ENCODE measurements at regions not wholly inside any gene's neighbourhood (a gene's known extent, or its start where the extent isn't known, plus 50 kb on each side); places are given as distances from the start of the nearest gene placed in this dataset.

- H3K27ac ChIP-seq: peak overlapping the region; percentile 93
- TF ChIP-seq CTCF (conservative IDR thresholded peaks at IDR 0.05) (no peak), ZFX (IDR thresholded peaks at IDR 0.05) (no peak)
Measured at GRCh38 chr1:14499312-14500040, 99.0 kb upstream of the KAZN start.

GRCh38 chr1:14500041-14500440 lies 98.4 kb upstream of the KAZN start:
- TF ChIP-seq ZFX (IDR thresholded peaks at IDR 0.05): no peak
- TF ChIP-seq CTCF (conservative IDR thresholded peaks at IDR 0.05): no peak
- H3K27ac ChIP-seq: peak overlapping the region; percentile 93

GRCh38 chr1:14500912-14501311 lies 97.6 kb upstream of the KAZN start:
- TF ChIP-seq ZFX (IDR thresholded peaks at IDR 0.05): no peak
- no peak for TF ChIP-seq CTCF (conservative IDR thresholded peaks at IDR 0.05)

GRCh38 chr1:14504517-14504916 lies 94.0 kb upstream of the KAZN start:
- no peak overlapping the region for H3K27ac ChIP-seq
- no peak for TF ChIP-seq CTCF (conservative IDR thresholded peaks at IDR 0.05)
- TF ChIP-seq ZFX (IDR thresholded peaks at IDR 0.05): no peak

More at GRCh38 chr1:14500912-14501311, 97.6 kb upstream of the KAZN start:
- no peak overlapping the region for H3K27ac ChIP-seq

GRCh38 chr1:14506471-14507255 lies 91.8 kb upstream of the KAZN start:
- no peak overlapping the region for H3K27ac ChIP-seq
- TF ChIP-seq CTCF (conservative IDR thresholded peaks at IDR 0.05): no peak

GRCh38 chr1:14507262-14507661 lies 91.2 kb upstream of the KAZN start:
- H3K27ac ChIP-seq: no peak overlapping the region
- no peak for TF ChIP-seq CTCF (conservative IDR thresholded peaks at IDR 0.05)
- no peak for TF ChIP-seq ZFX (IDR thresholded peaks at IDR 0.05)

GRCh38 chr1:14508613-14509012 lies 89.9 kb upstream of the KAZN start:
- no peak overlapping the region for H3K27ac ChIP-seq
- TF ChIP-seq ZFX (IDR thresholded peaks at IDR 0.05) (no peak), CTCF (conservative IDR thresholded peaks at IDR 0.05) (no peak)

Measured in C4-2B (cell line).